Ectodermal cell (in vitro differentiated cells): ENCODE measurements at regions not wholly inside any gene's neighbourhood (a gene's known extent, or its start where the extent isn't known, plus 50 kb on each side); places are given as distances from the start of the nearest gene placed in this dataset.

Experiments used
- H3K27ac ChIP-seq: 2 replicates; pipeline ENCODE4 v1.7.0; 2013; ENCODE audit warnings: mild to moderate bottlenecking, low read depth, low read length; ENCODE audit not compliant: insufficient read depth, poor library complexity, severe bottlenecking
- H3K27me3 ChIP-seq: 2 replicates; pipeline ENCODE4 v1.7.0; 2013; ENCODE audit warnings: mild to moderate bottlenecking, low read length; ENCODE audit not compliant: insufficient read depth, control insufficient read depth, poor library complexity, severe bottlenecking
- H3K36me3 ChIP-seq: one replicate; pipeline ENCODE4 v1.7.0; 2013; ENCODE audit warnings: low read length; ENCODE audit not compliant: control insufficient read depth, insufficient read depth
- H3K4me1 ChIP-seq: one replicate; pipeline ENCODE4 v1.7.0; 2013; ENCODE audit warnings: low read length; ENCODE audit not compliant: control insufficient read depth, insufficient read depth
- H3K4me3 ChIP-seq: 2 replicates; pipeline ENCODE4 v1.7.0; 2013; ENCODE audit warnings: low read depth, low read length, control low read depth; ENCODE audit not compliant: insufficient read depth
- H3K9me3 ChIP-seq: 2 replicates; pipeline ENCODE4 v1.7.0; 2013; ENCODE audit warnings: mild to moderate bottlenecking, low read length, moderate library complexity; ENCODE audit not compliant: control insufficient read depth
- WGBS, 2 experiments: methylation state at CpG; one replicate each; pipeline ENCODE4 v1.1.7; 2013; ENCODE audit warnings: missing lambda C conversion rate in 2 of 2; 5-methylcytosine and 5-hydroxymethylcytosine counted together

DNA sequence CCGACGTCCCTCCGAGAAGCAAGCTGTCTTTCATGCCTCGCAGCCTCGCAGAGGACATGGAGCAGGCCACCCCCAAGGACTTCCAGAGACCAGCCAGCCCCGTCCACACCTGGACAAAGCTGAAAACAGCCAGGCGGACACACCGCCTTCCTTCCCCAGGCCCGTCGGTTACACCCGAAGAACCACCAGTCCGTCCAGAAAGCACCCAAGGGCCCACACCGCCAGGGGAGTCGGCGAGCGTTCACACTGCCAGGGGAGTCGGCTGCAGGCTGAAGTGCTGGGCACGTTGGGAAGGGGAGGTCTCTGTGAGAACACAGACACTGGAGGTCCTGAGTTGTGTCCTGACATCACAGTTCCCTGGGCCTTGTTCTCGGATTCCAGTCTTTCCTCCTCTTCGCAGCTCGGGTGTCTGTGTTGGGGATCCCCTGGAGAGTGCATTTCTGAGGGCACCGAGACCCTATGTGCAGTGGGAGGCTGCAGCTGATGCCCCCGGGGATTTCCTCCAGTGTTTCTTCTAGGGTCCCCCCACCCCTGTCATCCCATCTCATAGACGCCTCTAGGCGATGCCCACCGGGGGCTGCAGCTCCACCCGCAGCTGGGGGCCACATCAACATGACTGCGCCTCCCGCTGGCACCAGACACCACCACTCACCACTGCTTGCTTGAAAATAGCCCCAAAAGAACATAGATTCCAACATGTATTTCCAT lies 344.4 kb upstream of the SALL3 start:
- WGBS, 2 experiments, result 95% methylated on average over 29 of the region's 29 CpGs
- Histone ChIP-seq H3K36me3 (no peaks in the 10 kb centered on the region), H3K4me3 (no peak overlapping the region), H3K27me3 (no peaks in the 10 kb centered on the region), H3K4me1 (peaks cover 9% of the 10 kb centered on the region), H3K27ac (no peak overlapping the region), H3K9me3 (no peaks in the 10 kb centered on the region)

DNA sequence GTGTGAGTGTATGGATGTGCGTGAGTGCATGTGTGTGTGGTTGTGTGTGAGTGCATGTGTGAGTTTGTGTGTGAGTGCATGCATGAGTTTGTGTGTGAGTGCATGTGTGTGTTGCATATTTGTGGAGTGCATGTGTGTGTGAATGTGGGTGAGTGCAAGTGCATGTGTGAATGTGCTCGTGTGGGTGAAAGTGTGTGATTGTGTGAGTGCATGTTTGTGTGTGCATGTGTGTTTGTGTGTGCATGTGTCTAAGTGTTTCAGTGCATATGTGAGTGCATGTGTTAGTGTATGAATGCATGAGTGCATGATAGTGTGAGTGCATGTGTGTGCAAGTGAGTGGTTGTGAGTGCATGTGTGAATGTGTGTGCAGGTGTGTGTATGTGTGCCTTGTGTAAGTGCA lies 343.4 kb upstream of the SALL3 start:
- Histone ChIP-seq H3K27ac (no peak overlapping the region), H3K27me3 (no peaks in the 10 kb centered on the region), H3K36me3 (no peaks in the 10 kb centered on the region), H3K4me1 (peaks cover 9% of the 10 kb centered on the region), H3K9me3 (no peaks in the 10 kb centered on the region), H3K4me3 (no peak overlapping the region)
- WGBS, 2 experiments, result 89 to 94% methylated on average over 2 of the region's 2 CpGs

DNA sequence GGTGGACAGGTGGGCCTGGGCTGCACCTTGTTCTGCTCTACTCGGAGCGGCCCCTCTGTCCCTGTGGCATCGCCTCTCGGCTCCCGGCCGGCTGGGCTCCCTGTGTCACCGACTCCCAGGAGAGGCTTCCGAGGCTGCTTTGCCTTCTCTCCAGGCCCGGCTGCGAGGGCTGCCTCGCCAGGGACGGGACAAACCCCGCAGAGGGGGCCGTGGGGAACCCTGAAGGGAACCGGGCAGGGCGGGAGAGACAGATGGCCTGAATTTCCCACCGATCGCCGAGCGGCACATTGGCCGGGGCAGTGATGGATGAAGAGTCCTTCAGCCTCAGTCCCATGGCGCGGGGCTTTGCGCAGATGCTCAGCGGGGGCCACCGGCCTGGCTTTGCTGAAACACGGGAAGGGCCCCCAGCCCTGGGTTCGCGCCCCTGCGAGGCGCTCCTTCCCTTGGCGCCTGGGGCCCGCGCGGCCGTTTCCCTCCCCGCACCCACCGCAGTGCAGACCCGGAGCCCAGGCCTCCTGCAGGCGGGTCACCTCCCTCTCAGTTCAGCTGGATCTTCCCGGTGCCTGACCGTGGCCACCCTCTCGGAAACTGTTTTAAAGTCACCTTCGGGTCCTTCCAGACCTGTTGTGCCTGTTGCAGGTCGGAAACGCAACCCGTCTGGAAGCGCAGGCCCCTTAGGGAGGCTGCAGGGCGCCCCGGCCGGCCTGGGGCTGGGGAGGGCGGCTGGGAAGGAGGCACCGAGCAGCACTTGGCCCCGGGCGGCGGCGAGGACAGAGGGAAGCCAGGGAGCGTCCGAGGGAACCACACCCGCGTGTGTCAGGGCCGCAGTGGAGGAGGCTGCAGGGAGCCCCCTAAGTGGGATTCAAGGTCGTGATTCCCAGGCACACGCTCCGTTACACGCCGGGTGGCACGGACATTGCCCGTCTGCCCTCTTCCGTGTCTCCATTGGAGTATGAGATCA lies 341.9 kb upstream of the SALL3 start:
- Histone ChIP-seq H3K4me1 (peaks cover 9% of the 10 kb centered on the region), H3K27ac (no peak overlapping the region), H3K4me3 (no peak overlapping the region), H3K27me3 (no peaks in the 10 kb centered on the region), H3K9me3 (no peaks in the 10 kb centered on the region), H3K36me3 (no peaks in the 10 kb centered on the region)
- WGBS, 2 experiments, result 91 to 93% methylated on average over 70 of the region's 70 CpGs

DNA sequence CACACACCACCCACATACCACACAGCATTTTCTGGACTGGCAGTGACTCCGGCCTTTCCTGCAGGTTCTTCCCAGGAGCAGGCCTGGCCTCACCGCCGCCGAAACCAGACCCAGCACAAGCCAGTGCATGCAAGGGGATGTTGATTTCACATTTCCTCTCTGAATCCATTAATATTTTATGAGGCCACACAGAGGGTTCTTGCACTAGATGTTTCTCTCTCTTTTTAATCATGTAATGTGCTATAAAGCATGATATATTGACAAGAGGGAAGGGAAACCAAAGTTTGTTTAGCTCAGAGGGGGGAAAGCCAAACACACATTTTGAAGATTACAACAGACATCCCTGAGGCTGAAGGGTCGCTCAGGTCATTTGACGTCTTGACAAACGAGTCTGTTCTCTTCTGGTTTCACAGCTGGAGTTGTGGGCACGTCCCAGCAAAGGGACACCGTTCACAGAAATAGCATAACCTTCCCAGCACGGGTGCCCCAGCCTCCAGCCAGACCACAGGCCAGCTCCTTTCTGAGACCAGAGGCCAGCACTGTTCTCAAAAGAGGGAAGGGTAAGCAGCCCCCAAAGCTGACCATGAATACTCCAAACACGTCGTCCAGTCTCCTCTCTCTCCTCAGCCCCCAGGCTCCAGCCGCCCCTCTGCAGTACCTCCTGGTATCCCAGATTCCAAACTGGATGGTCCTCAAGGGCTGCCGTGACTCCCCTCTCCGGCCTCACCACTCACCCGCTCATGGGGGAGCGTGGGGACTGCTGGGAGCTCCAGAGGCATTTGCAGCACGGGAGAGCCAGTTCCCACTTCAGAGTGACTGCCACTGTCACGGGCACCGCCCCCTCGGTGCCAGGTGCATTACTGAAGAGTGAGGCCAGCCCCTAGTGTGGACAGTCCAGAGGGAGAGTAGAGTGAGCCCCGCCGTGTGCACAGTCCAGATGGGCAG lies 340.3 kb upstream of the SALL3 start:
- H3K27me3 ChIP-seq, result no peaks in the 10 kb centered on the region
- no peaks in the 10 kb centered on the region for H3K36me3 ChIP-seq
- no peak overlapping the region for H3K4me3 ChIP-seq
- H3K4me1 ChIP-seq, result peaks cover 9% of the 10 kb centered on the region
- H3K27ac ChIP-seq, result no peak overlapping the region
- no peaks in the 10 kb centered on the region for H3K9me3 ChIP-seq
- 84 to 85% methylated on average over 23 of the region's 23 CpGs for WGBS, 2 experiments

DNA sequence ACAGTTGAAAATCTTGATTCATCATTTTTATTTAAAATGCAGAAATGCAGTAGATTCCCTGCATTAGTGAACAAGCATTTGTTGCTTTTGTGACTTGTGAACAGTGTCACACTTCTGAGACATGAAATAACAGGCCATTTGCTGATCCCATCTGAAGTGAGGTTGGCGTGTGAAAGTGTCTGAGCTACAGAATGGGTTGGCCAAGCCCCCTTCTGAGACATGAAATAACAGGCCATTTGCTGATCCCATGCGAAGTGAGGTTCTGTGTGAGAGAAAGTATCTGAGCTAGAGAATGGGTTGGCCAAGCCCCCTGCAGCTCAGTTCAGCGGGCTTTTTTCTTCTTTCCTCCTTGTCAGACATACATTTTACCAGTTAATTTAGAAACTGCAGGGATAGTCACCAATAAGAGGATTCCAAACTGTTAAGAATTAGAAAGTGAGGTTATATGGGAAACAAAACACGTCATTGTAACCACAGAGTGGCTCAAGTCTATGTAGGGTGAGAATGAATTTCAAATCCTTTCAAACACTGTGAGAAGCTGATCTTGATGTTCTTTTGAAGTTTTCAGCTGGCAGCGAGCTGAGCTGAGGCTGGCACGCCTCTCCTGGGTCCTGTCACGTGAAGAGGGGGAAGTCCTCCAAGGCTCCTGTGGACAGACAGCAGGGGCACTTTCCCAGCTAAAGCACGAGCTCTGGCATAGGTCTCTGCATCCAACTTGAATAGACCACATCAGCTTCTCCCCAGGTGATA lies 339.2 kb upstream of the SALL3 start:
- H3K4me3 ChIP-seq, result no peak overlapping the region
- no peaks in the 10 kb centered on the region for H3K9me3 ChIP-seq
- no peaks in the 10 kb centered on the region for H3K36me3 ChIP-seq
- WGBS, 2 experiments, result 58 to 63% methylated on average over 7 to 8 of the region's 8 CpGs
- no peaks in the 10 kb centered on the region for H3K27me3 ChIP-seq
- H3K27ac ChIP-seq, result no peak overlapping the region
- H3K4me1 ChIP-seq, result peaks cover 9% of the 10 kb centered on the region

DNA sequence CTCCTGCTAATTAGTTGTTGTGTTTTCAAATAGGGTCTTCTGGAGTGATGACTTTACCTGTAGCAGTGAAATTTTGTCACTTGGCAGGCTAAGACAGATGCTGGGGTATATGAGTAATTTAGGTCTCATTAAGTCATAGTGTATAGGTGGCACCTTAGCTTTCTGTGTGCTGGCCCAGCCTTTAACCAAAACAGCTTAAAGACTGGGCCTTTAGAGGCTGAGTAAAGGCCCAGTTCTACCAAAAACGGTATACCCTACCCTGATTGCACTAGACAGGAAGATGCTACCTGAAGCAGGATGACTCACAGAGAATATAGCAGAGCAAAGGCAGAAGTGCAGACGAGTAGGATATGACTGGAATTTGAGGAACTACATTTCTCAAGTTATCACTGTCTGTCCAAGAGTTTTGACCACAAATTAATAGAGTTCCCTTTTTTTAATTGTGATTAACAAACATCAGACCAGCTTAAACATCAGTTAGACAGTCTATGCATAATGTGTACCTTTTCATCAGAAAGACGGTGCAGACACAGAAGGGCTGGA lies 337.9 kb upstream of the SALL3 start:
- 86 to 92% methylated on average over 3 of the region's 3 CpGs for WGBS, 2 experiments
- H3K4me1 ChIP-seq, result peaks cover 9% of the 10 kb centered on the region
- no peaks in the 10 kb centered on the region for H3K9me3 ChIP-seq
- no peak overlapping the region for H3K27ac ChIP-seq
- no peaks in the 10 kb centered on the region for H3K36me3 ChIP-seq
- no peak overlapping the region for H3K4me3 ChIP-seq
- no peaks in the 10 kb centered on the region for H3K27me3 ChIP-seq

DNA sequence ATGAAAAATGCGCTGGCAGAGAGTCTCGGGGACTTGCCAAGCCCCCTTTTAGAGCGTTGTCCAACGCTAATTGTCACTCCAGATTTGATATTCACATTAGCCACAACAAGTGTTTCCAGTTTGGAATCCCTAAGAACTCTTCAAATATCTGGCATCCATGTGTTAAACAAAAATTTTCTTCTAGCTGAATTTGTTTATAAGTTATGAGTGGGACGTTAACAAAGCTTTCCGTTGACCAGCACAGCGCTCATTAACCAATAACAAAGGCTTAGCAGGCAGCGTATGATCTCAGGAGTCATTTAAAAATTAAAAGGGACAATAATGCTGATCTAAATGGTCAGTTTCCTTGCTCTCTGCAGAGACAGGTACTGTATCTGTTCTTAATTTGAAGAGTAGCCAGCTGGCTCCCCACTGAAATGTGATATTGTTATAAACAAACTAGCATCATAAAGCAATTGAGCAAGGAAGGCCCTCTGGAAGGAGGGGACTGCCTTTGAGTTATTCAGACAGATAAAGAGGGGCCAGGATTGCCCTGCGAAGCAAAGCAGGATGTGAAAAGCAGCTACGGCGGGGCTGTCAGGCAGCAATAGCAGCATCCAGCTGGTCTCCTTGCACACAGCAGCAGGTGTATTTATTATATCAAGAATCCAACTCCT lies 337.2 kb upstream of the SALL3 start:
- Histone ChIP-seq H3K36me3 (no peaks in the 10 kb centered on the region), H3K9me3 (no peaks in the 10 kb centered on the region), H3K27ac (no peak overlapping the region), H3K27me3 (no peaks in the 10 kb centered on the region), H3K4me1 (peaks cover 9% of the 10 kb centered on the region), H3K4me3 (no peak overlapping the region)
- WGBS, 2 experiments, result 79 to 81% methylated on average over 11 of the region's 11 CpGs

DNA sequence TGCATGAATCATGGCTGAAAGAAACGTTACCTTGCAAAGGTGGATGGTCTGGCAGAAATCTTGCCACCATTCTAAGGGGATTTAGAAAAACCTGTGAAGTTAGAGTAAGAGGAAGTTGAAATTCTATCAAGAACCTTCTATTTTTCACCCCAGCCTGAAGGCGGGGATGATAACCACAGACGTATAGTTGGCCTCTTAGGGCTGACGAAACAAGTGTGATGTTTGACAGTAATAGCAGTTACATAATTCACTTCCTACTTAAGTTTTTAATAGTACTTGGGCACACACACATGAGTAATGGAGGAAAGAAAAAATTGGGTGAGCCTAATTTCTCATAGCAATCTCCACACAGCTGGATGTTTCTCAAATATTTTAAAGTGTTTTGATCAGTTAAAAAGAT lies 336.6 kb upstream of the SALL3 start:
- Histone ChIP-seq H3K4me1 (peaks cover 9% of the 10 kb centered on the region), H3K9me3 (no peaks in the 10 kb centered on the region), H3K4me3 (no peak overlapping the region), H3K27ac (no peak overlapping the region), H3K36me3 (no peaks in the 10 kb centered on the region), H3K27me3 (no peaks in the 10 kb centered on the region)
- 92 to 97% methylated on average over 2 to 4 of the region's 4 CpGs for WGBS, 2 experiments

DNA sequence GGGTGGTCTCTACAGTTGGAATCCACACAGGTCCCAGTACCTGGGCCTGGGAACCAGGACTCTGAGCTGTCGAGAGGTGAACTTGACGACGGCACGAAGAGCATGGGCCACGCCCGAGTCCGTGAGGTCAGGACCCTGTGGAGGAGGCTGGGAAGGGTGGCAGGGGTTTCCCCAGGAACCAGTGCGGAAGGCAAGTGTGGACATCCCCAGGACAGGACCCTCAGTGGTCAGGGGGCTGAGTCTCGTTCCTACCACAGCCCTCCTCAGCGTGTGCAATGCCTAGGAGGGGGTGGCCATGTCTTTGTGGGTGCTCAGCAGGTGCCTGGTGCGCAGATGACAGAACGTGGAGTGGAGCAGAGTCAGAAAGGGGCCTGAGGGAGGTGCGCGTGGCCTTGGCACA lies 335.6 kb upstream of the SALL3 start:
- H3K4me1 ChIP-seq, result peaks cover 9% of the 10 kb centered on the region
- 96% methylated on average over 14 of the region's 14 CpGs for WGBS, 2 experiments

More for the DNA sequence above, 335.6 kb upstream of the SALL3 start:
- Histone ChIP-seq H3K9me3 (no peaks in the 10 kb centered on the region), H3K36me3 (no peaks in the 10 kb centered on the region), H3K4me3 (no peak overlapping the region), H3K27ac (no peak overlapping the region), H3K27me3 (no peaks in the 10 kb centered on the region)
